ENCODE measurements at regions not wholly inside any gene's neighbourhood (a gene's known extent, or its start where the extent isn't known, plus 50 kb on each side); places are given as distances from the start of the nearest gene placed in this dataset.

DNA sequence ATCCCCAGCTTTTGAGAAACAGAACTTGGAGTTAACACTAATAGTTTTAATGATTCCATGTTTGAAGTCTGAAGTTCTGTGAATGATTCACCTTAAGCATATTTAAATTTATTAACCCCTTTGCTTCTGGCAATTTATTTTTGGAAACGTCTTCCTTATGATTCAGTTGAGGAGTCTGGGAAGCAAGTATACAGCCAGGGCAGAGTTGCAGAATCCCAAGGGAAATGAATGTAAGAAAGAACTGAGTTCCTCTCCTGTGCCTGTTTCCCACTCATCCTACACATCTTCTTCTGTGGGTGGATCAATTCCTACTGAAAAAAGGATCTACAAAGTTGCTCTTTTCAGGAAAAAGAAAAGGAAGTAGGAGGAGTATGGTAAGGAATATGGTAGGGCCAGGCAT is 108.2 kb upstream of the CCDC91 start (continued):
- TF ChIP-seq FOXA2 (IDR thresholded peaks at IDR 0.05) = no peak

GRCh38 chr12:28083840-28084678 is 106.2 kb upstream of the CCDC91 start:
- H3K27ac ChIP-seq (ENCODE audit: low read depth in 1 of 2, low read length in 2 of 2) = no peak overlapping the region
- TF ChIP-seq GABPA (IDR thresholded peaks at IDR 0.05 in 1 of 2, conservative IDR thresholded peaks at IDR 0.05 in 1 of 2) (no peak), MAX (IDR thresholded peaks at IDR 0.05) (no peak), NR2F2 (IDR thresholded peaks at IDR 0.05) (no peak), SP1 (IDR thresholded peaks at IDR 0.05) (no peak), FOXA2 (IDR thresholded peaks at IDR 0.05) (no peak), HNF4A (conservative IDR thresholded peaks at IDR 0.05) (no peak), RAD21 (IDR thresholded peaks at IDR 0.05) (no peak)
- TF ChIP-seq, protein P1, sequence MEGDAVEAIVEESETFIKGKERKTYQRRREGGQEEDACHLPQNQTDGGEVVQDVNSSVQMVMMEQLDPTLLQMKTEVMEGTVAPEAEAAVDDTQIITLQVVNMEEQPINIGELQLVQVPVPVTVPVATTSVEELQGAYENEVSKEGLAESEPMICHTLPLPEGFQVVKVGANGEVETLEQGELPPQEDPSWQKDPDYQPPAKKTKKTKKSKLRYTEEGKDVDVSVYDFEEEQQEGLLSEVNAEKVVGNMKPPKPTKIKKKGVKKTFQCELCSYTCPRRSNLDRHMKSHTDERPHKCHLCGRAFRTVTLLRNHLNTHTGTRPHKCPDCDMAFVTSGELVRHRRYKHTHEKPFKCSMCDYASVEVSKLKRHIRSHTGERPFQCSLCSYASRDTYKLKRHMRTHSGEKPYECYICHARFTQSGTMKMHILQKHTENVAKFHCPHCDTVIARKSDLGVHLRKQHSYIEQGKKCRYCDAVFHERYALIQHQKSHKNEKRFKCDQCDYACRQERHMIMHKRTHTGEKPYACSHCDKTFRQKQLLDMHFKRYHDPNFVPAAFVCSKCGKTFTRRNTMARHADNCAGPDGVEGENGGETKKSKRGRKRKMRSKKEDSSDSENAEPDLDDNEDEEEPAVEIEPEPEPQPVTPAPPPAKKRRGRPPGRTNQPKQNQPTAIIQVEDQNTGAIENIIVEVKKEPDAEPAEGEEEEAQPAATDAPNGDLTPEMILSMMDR (IDR thresholded peaks at IDR 0.05; ENCODE audit: low read depth, low read length, missing input control) = no peak
- H3K4me3 ChIP-seq (ENCODE audit: low read depth in 1 of 3, low read length in 3 of 3) = no peak overlapping the region
- no peaks in the 10 kb centered on the region for H3K4me1 ChIP-seq (ENCODE audit: control insufficient read depth in 4 of 4, insufficient read depth in 4 of 4, low read length in 3 of 4)
- no peaks in the 10 kb centered on the region for H3K36me3 ChIP-seq (ENCODE audit: control insufficient read depth in 4 of 4, insufficient read depth in 3 of 4, low read depth in 1 of 4, low read length in 3 of 4)
- H3K27me3 ChIP-seq (ENCODE audit: control insufficient read depth in 4 of 4, insufficient read depth in 4 of 4, low read length in 3 of 4) = peaks cover 0 to 7% (median 0%) of the 10 kb centered on the region in 4 donors
- no peaks in the 10 kb centered on the region for H3K9me3 ChIP-seq (ENCODE audit: control insufficient read depth in 4 of 4, low read length in 3 of 4)
- no peak for DNase-seq (ENCODE audit: low spot score)
- H3K9ac ChIP-seq (ENCODE audit: low read depth in 1 of 2, low read length in 2 of 2) = no peak overlapping the region
- WGBS = 59% methylated on average over 7 of the region's 7 CpGs

GRCh38 chr12:28086521-28087155 is 103.6 kb upstream of the CCDC91 start:
- Histone ChIP-seq H3K4me3 (ENCODE audit: low read depth in 1 of 3, low read length in 3 of 3) (no peak overlapping the region), H3K36me3 (ENCODE audit: control insufficient read depth in 4 of 4, insufficient read depth in 3 of 4, low read depth in 1 of 4, low read length in 3 of 4) (no peaks in the 10 kb centered on the region), H3K9ac (ENCODE audit: low read depth in 1 of 2, low read length in 2 of 2) (no peak overlapping the region), H3K9me3 (ENCODE audit: control insufficient read depth in 4 of 4, low read length in 3 of 4) (no peaks in the 10 kb centered on the region), H3K27ac (ENCODE audit: low read depth in 1 of 2, low read length in 2 of 2) (no peak overlapping the region), H3K27me3 (ENCODE audit: control insufficient read depth in 4 of 4, insufficient read depth in 4 of 4, low read length in 3 of 4) (peaks cover 0 to 7% (median 0%) of the 10 kb centered on the region in 4 donors), H3K4me1 (ENCODE audit: control insufficient read depth in 4 of 4, insufficient read depth in 4 of 4, low read length in 3 of 4) (no peaks in the 10 kb centered on the region)
- TF ChIP-seq GABPA (IDR thresholded peaks at IDR 0.05 in 1 of 2, conservative IDR thresholded peaks at IDR 0.05 in 1 of 2) (no peak), NR2F2 (IDR thresholded peaks at IDR 0.05) (no peak), SP1 (IDR thresholded peaks at IDR 0.05) (no peak), EGR1 (IDR thresholded peaks at IDR 0.05; ENCODE audit: low read depth in 2 of 2) (no peak), REST (IDR thresholded peaks at IDR 0.05) (no peak), RXRA (IDR thresholded peaks at IDR 0.05) (no peak), TAF1 (conservative IDR thresholded peaks at IDR 0.05) (no peak), ZBTB33 (IDR thresholded peaks at IDR 0.05) (no peak), HNF4A (conservative IDR thresholded peaks at IDR 0.05) (no peak), FOXA2 (IDR thresholded peaks at IDR 0.05) (no peak), RAD21 (IDR thresholded peaks at IDR 0.05) (no peak), MAX (IDR thresholded peaks at IDR 0.05) (no peak), FOXA1 (IDR thresholded peaks at IDR 0.05) (no peak), HNF4G (IDR thresholded peaks at IDR 0.05) (no peak), YY1 (IDR thresholded peaks at IDR 0.05) (no peak), JUND (IDR thresholded peaks at IDR 0.05) (no peak)
- TF ChIP-seq, protein P1 (IDR thresholded peaks at IDR 0.05; ENCODE audit: low read depth, low read length, missing input control) = no peak
- WGBS = 69% methylated on average over 8 of the region's 8 CpGs
- no peak for DNase-seq (ENCODE audit: low spot score)

All from liver (tissue), 8 donors.